Keratinocyte (primary cell): ENCODE measurements at regions not wholly inside any gene's neighbourhood (a gene's known extent, or its start where the extent isn't known, plus 50 kb on each side); places are given as distances from the start of the nearest gene placed in this dataset.

Experiments used
- CTCF ChIP-seq, 3 experiments: IDR thresholded peaks in 1 of 3; conservative IDR thresholded peaks in 1 of 3; optimal IDR thresholded peaks in 1 of 3; 2 replicates in 2 of 3; 3 replicates in 1 of 3; pipeline versions ENCODE3 to v1.5.1; 2011; ENCODE audit warnings: low read length in 3 of 3, mild to moderate bottlenecking in 3 of 3, moderate library complexity in 2 of 3, control low read depth in 1 of 3, inconsistent platforms in 1 of 3; ENCODE audit not compliant: insufficient read depth in 2 of 3; ENCODE audit errors: extremely low read depth in 1 of 3
- EZH2 ChIP-seq: IDR thresholded peaks from one replicate; pipeline ENCODE4 v1.6.1; 2012; ENCODE audit warnings: inconsistent platforms, mild to moderate bottlenecking, low read length, moderate library complexity

GRCh38 chr9:136605988-136606660 lies 56.6 kb upstream of the EGFL7 start:
- no peak for TF ChIP-seq EZH2
- no peak for TF ChIP-seq CTCF (optimal IDR thresholded peaks at IDR 0.05 in 1 of 3, IDR thresholded peaks at IDR 0.05 in 1 of 3, conservative IDR thresholded peaks at IDR 0.05 in 1 of 3; ENCODE audit: extremely low read depth in 1 of 3, insufficient read depth in 2 of 3, low read length in 3 of 3)
